SK-N-SH (cell line): ENCODE measurements at regions not wholly inside any gene's neighbourhood (a gene's known extent, or its start where the extent isn't known, plus 50 kb on each side); places are given as distances from the start of the nearest gene placed in this dataset.

Experiments used
- CTCF ChIA-PET: fragments of 300-600, 350-600 bp; formaldehyde crosslinking; extraction: SDS; loops from one replicate; lab custom pipeline; 2021; lab: Yijun Ruan, JAX
- POLR2A ChIA-PET: fragments of 350-600 bp; sonication (Branson Sonifier 250); formaldehyde crosslinking; extraction: SDS; loops from one replicate; lab custom pipeline; 2020; ENCODE audit warnings: antibody characterized with exemption, inconsistent platforms; lab: Yijun Ruan, JAX
- DNase-seq: peaks from one replicate; pipeline ENCODE4 v3.0.0; 2012
- H2AFZ ChIP-seq: fragments of 200-600 bp; sonication (generic); 2 replicates; pipeline ENCODE4 v1.8.1; 2016; ENCODE audit warnings: antibody characterized with exemption, mild to moderate bottlenecking, low read depth
- H3F3A ChIP-seq: fragments of 200-600 bp; sonication (generic); replicated peaks from 2 replicates; pipeline ENCODE3; 2016; ENCODE audit warnings: antibody characterized with exemption, mild to moderate bottlenecking; ENCODE audit not compliant: insufficient read depth
- H3K27ac ChIP-seq, 2 experiments: fragments of 200-500 bp in 1 of 2; fragments of 200-600 bp in 1 of 2; sonication (Bioruptor generic) in 1 of 2; sonication (generic), shearing (Covaris generic) in 1 of 2; 2 replicates each; pipeline versions ENCODE4 v1.5.1 to v1.6.1; 2014 to 2016; ENCODE audit warnings: low read depth in 2 of 2, inconsistent platforms in 1 of 2, low read length in 1 of 2, mild to moderate bottlenecking in 1 of 2, mixed read lengths in 1 of 2
- H3K27me3 ChIP-seq: fragments of 200-600 bp; sonication (generic), shearing (Covaris generic); 2 replicates; pipeline ENCODE4 v1.6.1; 2016; ENCODE audit warnings: mixed run types; ENCODE audit not compliant: insufficient read depth
- H3K36me3 ChIP-seq, 2 experiments: fragments of 200-500 bp in 1 of 2; fragments of 200-600 bp in 1 of 2; sonication (Bioruptor generic) in 1 of 2; sonication (generic) in 1 of 2; replicated peaks in 1 of 2; 2 replicates each; pipeline versions ENCODE3 to v1.5.1; 2014 to 2016; ENCODE audit warnings: low read length in 1 of 2, mild to moderate bottlenecking in 1 of 2; ENCODE audit not compliant: insufficient read depth in 2 of 2, control insufficient read depth in 1 of 2
- H3K4me1 ChIP-seq, 2 experiments: fragments of 200-500 bp in 1 of 2; fragments of 200-600 bp in 1 of 2; sonication (Bioruptor generic) in 1 of 2; sonication (generic), shearing (Covaris generic) in 1 of 2; 2 replicates each; pipeline versions ENCODE4 v1.5.1 to v1.6.1; 2014 to 2016; ENCODE audit warnings: low read depth in 1 of 2, low read length in 1 of 2, mixed run types in 1 of 2; ENCODE audit not compliant: insufficient read depth in 2 of 2, control insufficient read depth in 1 of 2
- H3K4me2 ChIP-seq: fragments of 200-600 bp; sonication (generic), shearing (Covaris generic); 2 replicates; pipeline ENCODE4 v1.6.1; 2017; ENCODE audit warnings: mixed run types
- H3K4me3 ChIP-seq, 2 experiments: fragments of 200-500 bp in 1 of 2; fragments of 200-600 bp in 1 of 2; sonication (Bioruptor generic) in 1 of 2; sonication (generic), shearing (Covaris generic) in 1 of 2; 2 replicates each; pipeline versions ENCODE4 v1.5.1 to v1.8.1; 2014 to 2016; ENCODE audit warnings: low read depth in 2 of 2, inconsistent platforms in 1 of 2, low read length in 1 of 2, mild to moderate bottlenecking in 1 of 2, mixed read lengths in 1 of 2, moderate library complexity in 1 of 2
- H3K79me2 ChIP-seq: fragments of 200-600 bp; sonication (generic); 2 replicates; pipeline ENCODE4 v1.8.1; 2017; ENCODE audit warnings: mild to moderate bottlenecking; ENCODE audit not compliant: insufficient read depth
- H3K9ac ChIP-seq: fragments of 200-600 bp; sonication (generic); 2 replicates; pipeline ENCODE4 v1.6.1; 2017; ENCODE audit warnings: mixed run types
- H3K9me2 ChIP-seq: fragments of 200-600 bp; sonication (generic); 2 replicates; pipeline ENCODE4 v1.6.1; 2017; ENCODE audit warnings: mixed run types
- H3K9me3 ChIP-seq: fragments of 200-600 bp; sonication (generic); 2 replicates; pipeline ENCODE4 v1.6.1; 2017; ENCODE audit warnings: mixed run types, mild to moderate bottlenecking, moderate library complexity
- H4K20me1 ChIP-seq: fragments of 200-600 bp; sonication (generic); 2 replicates; pipeline ENCODE4 v1.6.1; 2017; ENCODE audit warnings: mild to moderate bottlenecking, mixed run types; ENCODE audit not compliant: insufficient read depth
- CHD2 ChIP-seq: fragments of 150-350 bp; IDR thresholded peaks from 2 replicates; pipeline ENCODE4 v1.6.1; 2018; ENCODE audit warnings: low read length; ENCODE audit not compliant: partially characterized antibody
- ELF1 ChIP-seq: IDR thresholded peaks from 2 replicates; pipeline ENCODE4 v1.4.0; 2012
- EP300 ChIP-seq, 2 experiments: IDR thresholded peaks; 2 replicates each; pipeline versions ENCODE4 v1.4.0 to v1.6.1; 2012; ENCODE audit warnings: borderline replicate concordance in 1 of 2, low read depth in 1 of 2, low read length in 1 of 2
- EZH2phosphoT487 ChIP-seq: fragments of 200-600 bp; sonication (generic); IDR thresholded peaks from 2 replicates; pipeline ENCODE4 v1.6.1; 2017; ENCODE audit warnings: low read depth, mixed run types, mild to moderate bottlenecking, antibody characterized with exemption, moderate library complexity, borderline replicate concordance
- FOXM1 ChIP-seq: IDR thresholded peaks from 2 replicates; pipeline ENCODE4 v1.4.0; 2012; ENCODE audit warnings: low read depth, mild to moderate bottlenecking
- GATA2 ChIP-seq: sonication (generic); formaldehyde crosslinking; IDR thresholded peaks from 2 replicates; pipeline ENCODE4 v1.5.0; 2020; ENCODE audit warnings: mild to moderate bottlenecking, missing genetic modification reagents
- JUND ChIP-seq: IDR thresholded peaks from 2 replicates; pipeline ENCODE4 v1.4.0; 2012
- MAX ChIP-seq: IDR thresholded peaks from 2 replicates; pipeline ENCODE4 v1.4.0; 2012; ENCODE audit warnings: low read depth
- MEF2A ChIP-seq: IDR thresholded peaks from 2 replicates; pipeline ENCODE4 v1.4.0; 2012; ENCODE audit warnings: low read depth, borderline replicate concordance
- MXI1 ChIP-seq: IDR thresholded peaks from 2 replicates; pipeline ENCODE4 v1.6.1; 2012; ENCODE audit warnings: mild to moderate bottlenecking, low read depth, low read length, improper control_type of control experiment
- POLR2AphosphoS5 ChIP-seq: IDR thresholded peaks from 2 replicates; pipeline ENCODE4 v1.6.1; 2012; ENCODE audit warnings: low read depth, low read length
- RAD21 ChIP-seq: IDR thresholded peaks from 2 replicates; pipeline ENCODE4 v1.6.1; 2012; ENCODE audit warnings: mild to moderate bottlenecking, low read length
- RCOR1 ChIP-seq: fragments of 150-350 bp; IDR thresholded peaks from 2 replicates; pipeline ENCODE4 v1.6.1; 2017; ENCODE audit warnings: antibody characterized with exemption, low read length
- RFX5 ChIP-seq: IDR thresholded peaks from 2 replicates; pipeline ENCODE4 v1.6.1; 2012; ENCODE audit warnings: mild to moderate bottlenecking, improper control_type of control experiment, low read length
- SIN3A ChIP-seq: IDR thresholded peaks from 2 replicates; pipeline ENCODE4 v1.6.1; 2012; ENCODE audit warnings: low read depth, mild to moderate bottlenecking, low read length, moderate library complexity, borderline replicate concordance
- SMC3 ChIP-seq: IDR thresholded peaks from 2 replicates; pipeline ENCODE4 v1.6.1; 2012; ENCODE audit warnings: low read depth, low read length, improper control_type of control experiment
- TAF1 ChIP-seq: IDR thresholded peaks from 2 replicates; pipeline ENCODE4 v1.6.1; 2012; ENCODE audit warnings: low read depth, mild to moderate bottlenecking, low read length, moderate library complexity, borderline replicate concordance
- TEAD4 ChIP-seq: IDR thresholded peaks from 2 replicates; pipeline ENCODE4 v1.4.0; 2012; ENCODE audit warnings: mild to moderate bottlenecking, borderline replicate concordance; ENCODE audit not compliant: insufficient read depth
- YY1 ChIP-seq: IDR thresholded peaks from 2 replicates; pipeline ENCODE4 v1.4.0; 2012; ENCODE audit warnings: low read depth, mild to moderate bottlenecking
- WGBS: methylation state at CpG from one replicate; pipeline ENCODE4 v1.1.6; 2017; ENCODE audit warnings: low lambda C conversion rate; 5-methylcytosine and 5-hydroxymethylcytosine counted together
- TF ChIP-seq, protein P1 (sequence below): IDR thresholded peaks from 2 replicates; pipeline ENCODE4; 2012
- TF ChIP-seq, protein P2 (sequence below): IDR thresholded peaks from 2 replicates; pipeline ENCODE4 v1.4.0; 2012; ENCODE audit warnings: low read depth, borderline replicate concordance
- TF ChIP-seq, protein P3 (sequence below): fragments of 200-600 bp; sonication (generic); IDR thresholded peaks from 2 replicates; pipeline ENCODE4 v1.6.1; 2017; ENCODE audit warnings: antibody characterized with exemption, mild to moderate bottlenecking, moderate library complexity
- TF ChIP-seq, protein P4 (sequence below): fragments of 150-350 bp; IDR thresholded peaks from 2 replicates; pipeline ENCODE4 v1.6.1; 2016; ENCODE audit warnings: mild to moderate bottlenecking, low read depth, low read length

GRCh38 chr1:55560266-55560665 is 345.1 kb upstream of the USP24 start:
- H4K20me1 ChIP-seq: no peaks in the 10 kb centered on the region
- no peaks in the 10 kb centered on the region for H3K36me3 ChIP-seq
- ChIA-PET POLR2A (no interaction called here), CTCF (interaction anchor here (2.1 kb wide), 1 partner anchor 1025 kb away, joined by 4 read pairs; no protein-coding TSS in a partner anchor)
- no peaks in the 10 kb centered on the region for H3K79me2 ChIP-seq
- TF ChIP-seq, protein P1, sequence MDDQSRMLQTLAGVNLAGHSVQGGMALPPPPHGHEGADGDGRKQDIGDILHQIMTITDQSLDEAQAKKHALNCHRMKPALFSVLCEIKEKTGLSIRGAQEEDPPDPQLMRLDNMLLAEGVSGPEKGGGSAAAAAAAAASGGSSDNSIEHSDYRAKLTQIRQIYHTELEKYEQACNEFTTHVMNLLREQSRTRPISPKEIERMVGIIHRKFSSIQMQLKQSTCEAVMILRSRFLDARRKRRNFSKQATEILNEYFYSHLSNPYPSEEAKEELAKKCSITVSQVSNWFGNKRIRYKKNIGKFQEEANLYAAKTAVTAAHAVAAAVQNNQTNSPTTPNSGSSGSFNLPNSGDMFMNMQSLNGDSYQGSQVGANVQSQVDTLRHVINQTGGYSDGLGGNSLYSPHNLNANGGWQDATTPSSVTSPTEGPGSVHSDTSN: no peak
- TF ChIP-seq RFX5: no peak
- no peak for TF ChIP-seq SMC3
- no peak for TF ChIP-seq MAX
- no peak for TF ChIP-seq TAF1
- TF ChIP-seq MXI1: no peak
- TF ChIP-seq JUND: no peak
- no peak for TF ChIP-seq RAD21
- TF ChIP-seq, protein P2, sequence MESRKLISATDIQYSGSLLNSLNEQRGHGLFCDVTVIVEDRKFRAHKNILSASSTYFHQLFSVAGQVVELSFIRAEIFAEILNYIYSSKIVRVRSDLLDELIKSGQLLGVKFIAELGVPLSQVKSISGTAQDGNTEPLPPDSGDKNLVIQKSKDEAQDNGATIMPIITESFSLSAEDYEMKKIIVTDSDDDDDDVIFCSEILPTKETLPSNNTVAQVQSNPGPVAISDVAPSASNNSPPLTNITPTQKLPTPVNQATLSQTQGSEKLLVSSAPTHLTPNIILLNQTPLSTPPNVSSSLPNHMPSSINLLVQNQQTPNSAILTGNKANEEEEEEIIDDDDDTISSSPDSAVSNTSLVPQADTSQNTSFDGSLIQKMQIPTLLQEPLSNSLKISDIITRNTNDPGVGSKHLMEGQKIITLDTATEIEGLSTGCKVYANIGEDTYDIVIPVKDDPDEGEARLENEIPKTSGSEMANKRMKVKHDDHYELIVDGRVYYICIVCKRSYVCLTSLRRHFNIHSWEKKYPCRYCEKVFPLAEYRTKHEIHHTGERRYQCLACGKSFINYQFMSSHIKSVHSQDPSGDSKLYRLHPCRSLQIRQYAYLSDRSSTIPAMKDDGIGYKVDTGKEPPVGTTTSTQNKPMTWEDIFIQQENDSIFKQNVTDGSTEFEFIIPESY: no peak
- no peak for TF ChIP-seq POLR2AphosphoS5
- no peak for TF ChIP-seq EZH2phosphoT487
- TF ChIP-seq, protein P3, sequence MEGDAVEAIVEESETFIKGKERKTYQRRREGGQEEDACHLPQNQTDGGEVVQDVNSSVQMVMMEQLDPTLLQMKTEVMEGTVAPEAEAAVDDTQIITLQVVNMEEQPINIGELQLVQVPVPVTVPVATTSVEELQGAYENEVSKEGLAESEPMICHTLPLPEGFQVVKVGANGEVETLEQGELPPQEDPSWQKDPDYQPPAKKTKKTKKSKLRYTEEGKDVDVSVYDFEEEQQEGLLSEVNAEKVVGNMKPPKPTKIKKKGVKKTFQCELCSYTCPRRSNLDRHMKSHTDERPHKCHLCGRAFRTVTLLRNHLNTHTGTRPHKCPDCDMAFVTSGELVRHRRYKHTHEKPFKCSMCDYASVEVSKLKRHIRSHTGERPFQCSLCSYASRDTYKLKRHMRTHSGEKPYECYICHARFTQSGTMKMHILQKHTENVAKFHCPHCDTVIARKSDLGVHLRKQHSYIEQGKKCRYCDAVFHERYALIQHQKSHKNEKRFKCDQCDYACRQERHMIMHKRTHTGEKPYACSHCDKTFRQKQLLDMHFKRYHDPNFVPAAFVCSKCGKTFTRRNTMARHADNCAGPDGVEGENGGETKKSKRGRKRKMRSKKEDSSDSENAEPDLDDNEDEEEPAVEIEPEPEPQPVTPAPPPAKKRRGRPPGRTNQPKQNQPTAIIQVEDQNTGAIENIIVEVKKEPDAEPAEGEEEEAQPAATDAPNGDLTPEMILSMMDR: no peak
- no peak for TF ChIP-seq YY1
- 44% methylated on average over 1 of the region's 1 CpG for WGBS
- no peaks in the 10 kb centered on the region for H3K9me3 ChIP-seq
- peak overlapping the region in 1 of 2 experiments; percentile 60; a peak in 2 of 4 replicates for H3K27ac ChIP-seq
- no peaks in the 10 kb centered on the region for H3K27me3 ChIP-seq
- H3K4me2 ChIP-seq: no peak overlapping the region
- no peak for DNase-seq
- H3K9me2 ChIP-seq: no peaks in the 10 kb centered on the region
- H3F3A ChIP-seq: no peaks in the 10 kb centered on the region
- H3K9ac ChIP-seq: no peak overlapping the region
- H2AFZ ChIP-seq: no peak overlapping the region
- H3K4me1 ChIP-seq: peaks cover 0 to 29% of the 10 kb centered on the region in 2 experiments; a peak in 1 of 4 replicates
- no peak overlapping the region for H3K4me3 ChIP-seq

DNA sequence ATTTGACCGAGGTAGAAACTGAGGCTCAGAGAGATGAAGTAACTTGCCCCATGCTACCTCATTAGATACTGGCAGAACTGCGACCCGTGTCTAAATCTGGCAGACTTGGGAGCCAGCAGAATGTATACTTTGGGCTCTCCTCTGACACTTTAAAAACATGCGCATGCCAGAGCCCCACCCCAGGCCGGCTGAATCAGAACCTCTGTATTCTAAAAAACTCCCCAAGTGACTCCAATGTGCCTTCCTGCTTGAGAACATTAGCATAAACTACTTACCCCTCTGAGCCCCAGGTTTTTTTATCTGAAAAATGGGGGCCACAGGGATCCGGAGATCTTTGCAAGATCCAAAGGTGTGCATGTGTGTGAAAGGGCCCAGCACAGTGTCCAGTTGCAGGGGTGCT is 344.7 kb upstream of the USP24 start:
- POLR2A ChIA-PET: no interaction called here
- no peak overlapping the region for H2AFZ ChIP-seq
- TF ChIP-seq MAX (no peak), POLR2AphosphoS5 (no peak), RAD21 (no peak), YY1 (no peak), FOXM1 (no peak), MEF2A (no peak), SIN3A (no peak), EP300 (IDR thresholded peaks at IDR 0.05; ENCODE audit: borderline replicate concordance in 1 of 2, low read depth in 1 of 2, low read length in 1 of 2) (no peak), ELF1 (no peak), GATA2 (CRISPR knock-in tag) (no peak), SMC3 (no peak), TEAD4 (no peak), RCOR1 (no peak), MXI1 (no peak), CHD2 (no peak)
- TF ChIP-seq, protein P4, sequence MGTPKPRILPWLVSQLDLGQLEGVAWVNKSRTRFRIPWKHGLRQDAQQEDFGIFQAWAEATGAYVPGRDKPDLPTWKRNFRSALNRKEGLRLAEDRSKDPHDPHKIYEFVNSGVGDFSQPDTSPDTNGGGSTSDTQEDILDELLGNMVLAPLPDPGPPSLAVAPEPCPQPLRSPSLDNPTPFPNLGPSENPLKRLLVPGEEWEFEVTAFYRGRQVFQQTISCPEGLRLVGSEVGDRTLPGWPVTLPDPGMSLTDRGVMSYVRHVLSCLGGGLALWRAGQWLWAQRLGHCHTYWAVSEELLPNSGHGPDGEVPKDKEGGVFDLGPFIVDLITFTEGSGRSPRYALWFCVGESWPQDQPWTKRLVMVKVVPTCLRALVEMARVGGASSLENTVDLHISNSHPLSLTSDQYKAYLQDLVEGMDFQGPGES: no peak

More for the DNA sequence above, 344.7 kb upstream of the USP24 start:
- Histone ChIP-seq H3K9me2 (no peaks in the 10 kb centered on the region), H3K27ac (peak overlapping the region in 1 of 2 experiments; percentile 60; a peak in 2 of 4 replicates), H3K4me2 (no peak overlapping the region), H3K4me3 (no peak overlapping the region), H3F3A (no peaks in the 10 kb centered on the region), H3K4me1 (peaks cover 0 to 29% of the 10 kb centered on the region in 2 experiments; a peak in 1 of 4 replicates), H4K20me1 (no peaks in the 10 kb centered on the region), H3K36me3 (no peaks in the 10 kb centered on the region), H3K9ac (no peak overlapping the region), H3K79me2 (no peaks in the 10 kb centered on the region), H3K9me3 (no peaks in the 10 kb centered on the region), H3K27me3 (no peaks in the 10 kb centered on the region)
- 81% methylated on average over 6 of the region's 6 CpGs for WGBS
- CTCF ChIA-PET: interaction anchor here (0.5 to 2.1 kb wide), 2 partner anchors 34 to 1025 kb away, joined by 3 to 4 read pairs; no protein-coding TSS in a partner anchor
- no peak for DNase-seq
